Fibroblast of mammary gland (primary cell): ENCODE measurements at regions not wholly inside any gene's neighbourhood (a gene's known extent, or its start where the extent isn't known, plus 50 kb on each side); places are given as distances from the start of the nearest gene placed in this dataset.

Experiments used
- DNase-seq: peaks from one replicate; pipeline ENCODE4 v3.0.0-alpha.2; 2010; ENCODE audit warnings: low read depth
- H3K4me3 ChIP-seq: 2 replicates; pipeline ENCODE4 v1.5.1; 2011; ENCODE audit warnings: low read depth, mild to moderate bottlenecking, low read length, moderate library complexity; ENCODE audit not compliant: control insufficient read depth
- TF ChIP-seq, protein P1 (sequence below): conservative IDR thresholded peaks from 2 replicates; pipeline ENCODE4 v1.5.1; 2011; ENCODE audit warnings: low read depth, low read length, inconsistent platforms; ENCODE audit not compliant: control insufficient read depth, insufficient read depth

DNA sequence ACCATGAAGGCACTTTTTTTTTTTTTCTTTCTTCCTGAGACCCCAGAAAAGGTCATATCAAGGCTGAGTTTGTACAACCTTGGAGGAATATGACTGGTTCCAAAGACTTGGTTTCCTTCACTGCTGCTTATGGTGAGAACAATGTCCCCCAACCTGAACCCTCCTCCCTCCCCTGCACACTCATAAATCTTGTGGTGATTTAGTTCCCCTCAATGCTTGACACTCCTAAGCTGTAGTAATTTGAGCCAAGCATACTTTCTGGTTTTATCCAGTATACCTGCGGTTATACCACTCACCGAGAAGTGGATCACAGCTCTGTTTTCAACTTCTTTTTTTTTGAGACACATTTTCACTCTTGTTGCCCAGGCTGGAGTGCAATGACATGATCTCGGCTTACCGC is 149.9 kb upstream of the KLF4 start:
- TF ChIP-seq, protein P1, sequence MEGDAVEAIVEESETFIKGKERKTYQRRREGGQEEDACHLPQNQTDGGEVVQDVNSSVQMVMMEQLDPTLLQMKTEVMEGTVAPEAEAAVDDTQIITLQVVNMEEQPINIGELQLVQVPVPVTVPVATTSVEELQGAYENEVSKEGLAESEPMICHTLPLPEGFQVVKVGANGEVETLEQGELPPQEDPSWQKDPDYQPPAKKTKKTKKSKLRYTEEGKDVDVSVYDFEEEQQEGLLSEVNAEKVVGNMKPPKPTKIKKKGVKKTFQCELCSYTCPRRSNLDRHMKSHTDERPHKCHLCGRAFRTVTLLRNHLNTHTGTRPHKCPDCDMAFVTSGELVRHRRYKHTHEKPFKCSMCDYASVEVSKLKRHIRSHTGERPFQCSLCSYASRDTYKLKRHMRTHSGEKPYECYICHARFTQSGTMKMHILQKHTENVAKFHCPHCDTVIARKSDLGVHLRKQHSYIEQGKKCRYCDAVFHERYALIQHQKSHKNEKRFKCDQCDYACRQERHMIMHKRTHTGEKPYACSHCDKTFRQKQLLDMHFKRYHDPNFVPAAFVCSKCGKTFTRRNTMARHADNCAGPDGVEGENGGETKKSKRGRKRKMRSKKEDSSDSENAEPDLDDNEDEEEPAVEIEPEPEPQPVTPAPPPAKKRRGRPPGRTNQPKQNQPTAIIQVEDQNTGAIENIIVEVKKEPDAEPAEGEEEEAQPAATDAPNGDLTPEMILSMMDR, result no peak

DNA sequence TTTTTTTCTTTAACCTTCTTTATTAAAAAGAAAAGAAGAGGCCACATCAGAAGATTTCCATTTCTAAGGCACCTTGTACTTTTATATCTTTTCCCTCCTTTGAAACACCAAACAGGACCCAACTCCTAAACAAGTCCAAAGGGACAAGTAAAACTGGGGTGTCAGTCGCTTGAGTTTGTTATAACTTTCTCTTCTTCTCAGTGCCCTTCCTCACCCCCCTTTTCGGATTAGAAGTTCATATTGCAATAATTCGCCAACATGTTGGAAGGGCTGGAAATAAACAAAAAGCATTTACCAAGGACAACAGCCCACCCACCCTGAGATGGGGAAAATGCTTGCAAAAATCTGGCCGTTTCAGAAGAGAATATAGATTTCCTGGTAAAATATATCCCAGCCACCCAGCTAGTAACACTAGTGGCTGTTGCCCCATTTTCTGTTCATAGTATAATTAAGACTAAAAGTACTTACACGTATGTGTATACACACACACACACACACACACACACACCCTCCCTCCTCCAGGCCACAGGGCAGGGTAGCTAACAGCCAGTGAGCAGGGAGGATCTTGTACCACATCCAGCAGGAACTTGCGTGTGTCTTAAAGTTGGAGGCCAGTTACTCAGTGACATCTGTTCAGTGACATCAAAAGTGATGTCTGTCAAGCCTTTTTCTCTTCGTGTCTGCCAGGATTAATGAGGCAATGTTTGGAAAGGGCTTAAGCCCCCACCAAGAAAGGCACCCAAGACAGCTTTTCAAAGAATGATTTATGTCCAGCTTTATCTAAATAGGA is 149.1 kb upstream of the KLF4 start:
- DNase-seq, result peak; percentile 89
- TF ChIP-seq, protein P1, result no peak
- peak overlapping the region; percentile 55 for H3K4me3 ChIP-seq

More for the DNA sequence above, 149.9 kb upstream of the KLF4 start:
- H3K4me3 ChIP-seq, result no peak overlapping the region
- no peak for DNase-seq

DNA sequence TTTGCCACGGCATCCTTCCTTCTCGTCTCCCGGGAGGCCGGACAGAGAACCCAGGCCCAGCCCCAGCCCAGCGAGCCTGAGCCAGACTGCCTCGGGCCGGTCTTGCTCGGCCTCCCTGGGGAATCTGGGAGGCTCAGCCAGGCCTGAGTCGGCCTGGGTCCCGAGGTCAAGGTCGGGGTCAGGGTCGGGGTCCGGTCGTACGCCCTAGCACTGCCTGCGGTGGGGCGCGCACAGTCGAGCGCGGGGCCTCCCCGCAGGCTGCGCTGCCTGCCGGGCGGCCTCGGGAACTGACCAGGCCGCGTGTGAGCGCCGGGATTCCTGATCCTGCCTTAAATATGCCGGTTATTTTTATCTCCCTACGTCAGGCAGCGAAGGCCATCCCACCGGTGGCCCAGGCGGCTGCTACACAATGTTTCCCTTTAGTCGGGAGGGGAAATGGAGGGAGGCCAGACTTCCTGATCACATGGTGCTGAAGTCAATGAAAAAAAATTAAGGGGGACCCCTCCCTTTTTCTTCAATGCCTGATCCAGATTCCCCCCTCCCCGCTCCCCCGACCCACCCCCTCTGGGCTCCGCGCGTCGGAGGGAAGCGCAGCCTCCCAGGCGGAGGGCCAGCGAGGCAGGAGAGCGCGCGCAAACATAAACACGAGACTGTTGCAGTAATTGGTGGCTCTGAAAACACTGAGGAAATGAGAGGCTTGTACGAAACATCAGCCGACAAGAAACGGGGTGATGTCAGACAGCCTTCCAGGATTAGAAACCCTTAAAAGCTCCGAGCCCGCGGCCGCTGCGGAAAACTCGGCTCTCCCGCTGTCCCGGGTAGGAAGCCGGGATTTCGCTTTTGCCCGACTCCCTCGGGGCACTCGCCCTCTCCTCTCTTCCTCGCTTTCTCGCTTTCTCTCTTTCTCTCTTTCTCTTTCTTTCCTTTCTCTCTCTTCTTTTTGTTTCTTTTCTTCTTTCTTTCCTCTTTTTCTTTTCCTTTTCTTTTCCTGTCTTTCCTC is 148.2 kb upstream of the KLF4 start:
- DNase-seq, result peak; percentile 96
- TF ChIP-seq, protein P1, result no peak
- peak overlapping the region; percentile 55 for H3K4me3 ChIP-seq

DNA sequence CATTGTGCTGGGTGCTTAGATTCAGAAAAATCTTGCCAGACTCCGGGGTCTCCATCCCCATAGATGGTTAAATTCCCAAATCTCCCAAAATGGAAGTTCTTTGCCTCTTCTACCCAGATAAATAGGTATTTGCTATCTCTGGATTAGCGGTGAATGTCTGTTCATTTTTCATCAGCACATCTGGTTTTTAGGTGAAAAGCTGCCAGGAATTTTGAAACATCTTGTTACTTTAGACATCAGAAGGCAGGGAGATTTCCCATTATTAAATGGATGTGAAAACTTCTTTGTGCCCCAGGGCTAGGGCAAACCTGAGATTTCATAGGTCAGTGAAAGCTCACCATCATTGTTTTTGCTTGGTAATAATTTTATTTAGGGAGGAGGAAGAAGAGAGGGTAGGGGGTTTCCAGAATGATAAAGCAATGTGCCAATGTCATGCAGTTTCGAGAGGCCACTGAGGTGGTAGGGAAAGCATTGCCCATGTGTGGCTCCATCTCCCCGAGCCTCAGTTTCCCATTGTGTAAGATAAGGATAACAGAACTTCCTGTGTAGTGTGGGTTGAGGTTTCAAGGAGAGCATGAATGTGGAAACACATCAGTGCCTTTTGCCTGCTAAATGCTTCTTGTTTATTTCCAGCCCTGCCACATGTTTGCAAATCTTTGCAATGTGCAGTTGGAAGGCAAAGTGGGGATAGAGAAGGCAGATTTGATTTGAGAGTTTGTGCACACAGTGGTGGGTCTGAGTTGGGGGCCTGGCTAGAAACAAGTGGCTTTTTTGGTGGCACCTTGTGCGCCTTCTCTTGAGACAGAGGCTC is 147.2 kb upstream of the KLF4 start:
- TF ChIP-seq, protein P1, result no peak
- no peak overlapping the region for H3K4me3 ChIP-seq
- peak; percentile 33 for DNase-seq

DNA sequence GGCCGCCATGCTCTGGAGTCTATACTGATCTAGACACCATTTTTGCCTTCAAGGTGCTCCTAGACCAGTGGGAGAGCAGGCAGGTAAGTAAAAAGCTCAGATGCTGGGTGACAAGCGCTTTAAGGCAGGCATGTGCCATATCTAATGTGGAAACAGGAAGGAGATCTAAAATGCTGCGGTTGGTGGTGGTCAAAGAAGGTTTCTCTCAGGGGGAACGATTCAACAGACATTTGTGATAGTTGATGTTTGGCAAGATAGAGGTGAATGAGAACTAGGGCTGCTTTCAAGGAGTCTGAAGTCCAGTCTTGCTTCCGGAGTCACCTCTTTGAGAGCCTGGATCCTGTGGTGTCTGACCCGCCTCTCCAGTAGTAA is 146.2 kb upstream of the KLF4 start:
- H3K4me3 ChIP-seq, result no peak overlapping the region
- no peak for DNase-seq
- TF ChIP-seq, protein P1, result no peak
